ENCODE measurements at regions not wholly inside any gene's neighbourhood (a gene's known extent, or its start where the extent isn't known, plus 50 kb on each side); places are given as distances from the start of the nearest gene placed in this dataset.

- peaks cover 6 to 11% (median 6%) of the 10 kb centered on the region in 3 donors for H3K27me3 Mint-ChIP-seq
- no peaks in the 10 kb centered on the region for H3K4me1 Mint-ChIP-seq
- H3K4me3 Mint-ChIP-seq, result no peak overlapping the region
These were observed 112.5 kb upstream of the F3 start for GRCh38 chr1:94654031-94654430.

GRCh38 chr1:94653454-94653853 is 111.9 kb upstream of the F3 start:
- H3K27ac Mint-ChIP-seq, result no peak overlapping the region
- no peaks in the 10 kb centered on the region for H3K4me1 Mint-ChIP-seq
- H3K36me3 Mint-ChIP-seq, result no peaks in the 10 kb centered on the region
- DNase-seq (no peak), ATAC-seq (ENCODE audit: low read depth in 2 of 2) (no peak)
- H3K27me3 Mint-ChIP-seq, result peaks cover 6 to 11% (median 6%) of the 10 kb centered on the region in 3 donors
- peaks cover 0 to 9% (median 0%) of the 10 kb centered on the region in 7 donors for H3K9me3 Mint-ChIP-seq
- no peak overlapping the region for H3K4me3 Mint-ChIP-seq

More at GRCh38 chr1:94654031-94654430, 112.5 kb upstream of the F3 start:
- Mint-ChIP-seq H3K36me3 (no peaks in the 10 kb centered on the region), H3K9me3 (peaks cover 0 to 9% (median 0%) of the 10 kb centered on the region in 7 donors), H3K27ac (no peak overlapping the region)
- DNase-seq (no peak), ATAC-seq (ENCODE audit: low read depth in 2 of 2) (no peak)

- Mint-ChIP-seq H3K27ac (no peak overlapping the region), H3K9me3 (peaks cover 0 to 9% (median 0%) of the 10 kb centered on the region in 7 donors), H3K4me1 (no peaks in the 10 kb centered on the region), H3K4me3 (no peak overlapping the region), H3K27me3 (peaks cover 6 to 11% (median 6%) of the 10 kb centered on the region in 3 donors), H3K36me3 (no peaks in the 10 kb centered on the region)
- DNase-seq (no peak), ATAC-seq (ENCODE audit: low read depth in 2 of 2) (no peak)
These were observed 109.5 kb upstream of the F3 start for GRCh38 chr1:94651076-94651475.

GRCh38 chr1:94650301-94650700 is 108.7 kb upstream of the F3 start:
- no peak for DNase-seq
- ATAC-seq (ENCODE audit: low read depth in 2 of 2), result no peak
- H3K9me3 Mint-ChIP-seq, result peaks cover 0 to 9% (median 0%) of the 10 kb centered on the region in 7 donors
- no peak overlapping the region for H3K27ac Mint-ChIP-seq
- H3K36me3 Mint-ChIP-seq, result no peaks in the 10 kb centered on the region
- H3K27me3 Mint-ChIP-seq, result peaks cover 5 to 11% (median 6%) of the 10 kb centered on the region in 3 donors
- no peaks in the 10 kb centered on the region for H3K4me1 Mint-ChIP-seq
- no peak overlapping the region for H3K4me3 Mint-ChIP-seq

- no peak overlapping the region for H3K4me3 Mint-ChIP-seq
- peaks cover 0 to 10% (median 6%) of the 10 kb centered on the region in 3 donors for H3K27me3 Mint-ChIP-seq
- no peaks in the 10 kb centered on the region for H3K36me3 Mint-ChIP-seq
- DNase-seq (no peak), ATAC-seq (ENCODE audit: low read depth in 2 of 2) (no peak)
- peaks cover 0 to 9% (median 0%) of the 10 kb centered on the region in 7 donors for H3K9me3 Mint-ChIP-seq
- no peaks in the 10 kb centered on the region for H3K4me1 Mint-ChIP-seq
- H3K27ac Mint-ChIP-seq, result no peak overlapping the region
These were observed 106.9 kb upstream of the F3 start for GRCh38 chr1:94648225-94649007.

- no peak for DNase-seq
- no peak overlapping the region for H3K27ac Mint-ChIP-seq
- H3K9me3 Mint-ChIP-seq, result peaks cover 0 to 4% (median 0%) of the 10 kb centered on the region in 7 donors
- H3K27me3 Mint-ChIP-seq, result peaks cover 0 to 6% (median 5%) of the 10 kb centered on the region in 3 donors
- no peak for ATAC-seq (ENCODE audit: low read depth in 2 of 2)
- no peaks in the 10 kb centered on the region for H3K4me1 Mint-ChIP-seq
- H3K4me3 Mint-ChIP-seq, result no peak overlapping the region
- H3K36me3 Mint-ChIP-seq, result no peaks in the 10 kb centered on the region
These were observed 105.4 kb upstream of the F3 start for GRCh38 chr1:94646786-94647555.

GRCh38 chr1:94646141-94646643 is 104.6 kb upstream of the F3 start:
- no peaks in the 10 kb centered on the region for H3K4me1 Mint-ChIP-seq
- H3K27ac Mint-ChIP-seq, result no peak overlapping the region

GRCh38 chr1:94644352-94644751 is 102.8 kb upstream of the F3 start:
- DNase-seq (no peak), ATAC-seq (ENCODE audit: low read depth in 2 of 2) (no peak)
- H3K36me3 Mint-ChIP-seq, result no peaks in the 10 kb centered on the region
- H3K27ac Mint-ChIP-seq, result no peak overlapping the region
- no peaks in the 10 kb centered on the region for H3K4me1 Mint-ChIP-seq
- H3K4me3 Mint-ChIP-seq, result no peak overlapping the region
- no peaks in the 10 kb centered on the region for H3K9me3 Mint-ChIP-seq
- no peaks in the 10 kb centered on the region for H3K27me3 Mint-ChIP-seq

More at GRCh38 chr1:94646141-94646643, 104.6 kb upstream of the F3 start:
- H3K36me3 Mint-ChIP-seq, result no peaks in the 10 kb centered on the region
- H3K4me3 Mint-ChIP-seq, result no peak overlapping the region
- H3K9me3 Mint-ChIP-seq, result no peaks in the 10 kb centered on the region
- no peaks in the 10 kb centered on the region for H3K27me3 Mint-ChIP-seq
- ATAC-seq (ENCODE audit: low read depth in 2 of 2) (no peak), DNase-seq (no peak)

- Mint-ChIP-seq H3K4me1 (no peaks in the 10 kb centered on the region), H3K27me3 (no peaks in the 10 kb centered on the region), H3K9me3 (no peaks in the 10 kb centered on the region), H3K4me3 (no peak overlapping the region), H3K36me3 (no peaks in the 10 kb centered on the region), H3K27ac (no peak overlapping the region)
- no peak for DNase-seq
- no peak for ATAC-seq (ENCODE audit: low read depth in 2 of 2)
These were observed 102.3 kb upstream of the F3 start for GRCh38 chr1:94643819-94644218.

- no peak overlapping the region for H3K4me3 Mint-ChIP-seq
These were observed 101.2 kb upstream of the F3 start for GRCh38 chr1:94642617-94643321.

GRCh38 chr1:94641990-94642389 is 100.4 kb upstream of the F3 start:
- Mint-ChIP-seq H3K27me3 (no peaks in the 10 kb centered on the region), H3K9me3 (no peaks in the 10 kb centered on the region), H3K27ac (no peak overlapping the region), H3K36me3 (no peaks in the 10 kb centered on the region), H3K4me1 (no peaks in the 10 kb centered on the region), H3K4me3 (no peak overlapping the region)
- DNase-seq (no peak), ATAC-seq (ENCODE audit: low read depth in 2 of 2) (no peak)

More at GRCh38 chr1:94642617-94643321, 101.2 kb upstream of the F3 start:
- H3K9me3 Mint-ChIP-seq, result no peaks in the 10 kb centered on the region
- no peaks in the 10 kb centered on the region for H3K4me1 Mint-ChIP-seq
- no peaks in the 10 kb centered on the region for H3K36me3 Mint-ChIP-seq
- no peak overlapping the region for H3K27ac Mint-ChIP-seq
- H3K27me3 Mint-ChIP-seq, result no peaks in the 10 kb centered on the region
- DNase-seq, result no peak
- no peak for ATAC-seq (ENCODE audit: low read depth in 2 of 2)

GRCh38 chr1:94640125-94640524 is 98.6 kb upstream of the F3 start:
- no peak for DNase-seq
- no peaks in the 10 kb centered on the region for H3K9me3 Mint-ChIP-seq
- no peak overlapping the region for H3K4me3 Mint-ChIP-seq
- ATAC-seq (ENCODE audit: low read depth in 2 of 2), result no peak
- no peaks in the 10 kb centered on the region for H3K4me1 Mint-ChIP-seq
- H3K36me3 Mint-ChIP-seq, result no peaks in the 10 kb centered on the region
- H3K27ac Mint-ChIP-seq, result no peak overlapping the region
- no peaks in the 10 kb centered on the region for H3K27me3 Mint-ChIP-seq

- H3K4me1 Mint-ChIP-seq, result no peaks in the 10 kb centered on the region
- no peaks in the 10 kb centered on the region for H3K36me3 Mint-ChIP-seq
- ATAC-seq (ENCODE audit: low read depth in 2 of 2) (no peak), DNase-seq (no peak)
- no peak overlapping the region for H3K27ac Mint-ChIP-seq
- peaks cover 0 to 3% (median 0%) of the 10 kb centered on the region in 7 donors for H3K9me3 Mint-ChIP-seq
- H3K4me3 Mint-ChIP-seq, result no peak overlapping the region
- peaks cover 0 to 8% (median 6%) of the 10 kb centered on the region in 3 donors for H3K27me3 Mint-ChIP-seq
These were observed 95.6 kb upstream of the F3 start for GRCh38 chr1:94637121-94637520.
